ENCODE measurements at regions not wholly inside any gene's neighbourhood (a gene's known extent, or its start where the extent isn't known, plus 50 kb on each side); places are given as distances from the start of the nearest gene placed in this dataset.

GRCh38 chr6:100166956-100167355 lies 172.9 kb upstream of the MCHR2 start:
- H3K4me1 ChIP-seq (ENCODE audit: control insufficient read depth, insufficient read depth, low read length) = peaks cover 6% of the 10 kb centered on the region
- WGBS (ENCODE audit: insufficient coverage, insufficient replicate concordance, low lambda C conversion rate, missing lambda C conversion rate) = 0% methylated on average over 2 of the region's 2 CpGs
- CTCF ChIA-PET = no interaction called here
- FAIRE-seq (no peak), DNase-seq (ENCODE audit: low read depth, low spot score) (no peak), ATAC-seq (no peak)
- POLR2A ChIA-PET = no interaction called here
- no peaks in the 10 kb centered on the region for H4K20me1 ChIP-seq (ENCODE audit: control insufficient read depth, insufficient read depth)
- no peak overlapping the region for H3K4me2 ChIP-seq (ENCODE audit: control insufficient read depth, insufficient read depth)
- intact Hi-C loops (cut with micrococcal nuclease; ENCODE audit: unreplicated experiment) (no loop called here), in situ Hi-C loops (cut with MboI) (no loop called here)
- no peak overlapping the region for H3K9ac ChIP-seq (ENCODE audit: control insufficient read depth, insufficient read depth, low read length)
- no peaks in the 10 kb centered on the region for H3K36me3 ChIP-seq (ENCODE audit: control insufficient read depth in 2 of 2, insufficient read depth in 2 of 2, low read length in 1 of 2)
- RAD21 ChIA-PET (ENCODE audit: unreplicated experiment) = no interaction called here
- no peaks in the 10 kb centered on the region for H3K79me2 ChIP-seq (ENCODE audit: control insufficient read depth, insufficient read depth, low read length)
- no TSS peak for BruUV-seq (replicated peaks)
- H3K4me3 ChIP-seq = no peak overlapping the region
- SMC1A ChIA-PET (ENCODE audit: uncharacterized antibody, unreplicated experiment) = interaction anchor here (0.6 to 2.3 kb wide), 5 partner anchors 8 to 790 kb away, joined by 3 to 8 read pairs (median 3); no protein-coding TSS in a partner anchor
- no peaks in the 10 kb centered on the region; the same call in 2 of the 3 replicates for H3K9me3 ChIP-seq (replicated peaks; ENCODE audit: control insufficient read depth, insufficient read depth, low read length)
- TF ChIP-seq SREBF2 (IDR thresholded peaks at IDR 0.05; ENCODE audit: low read length) (no peak), RUNX3 (IDR thresholded peaks at IDR 0.05; ENCODE audit: low read length) (no peak), IRF5 (IDR thresholded peaks at IDR 0.05; ENCODE audit: borderline replicate concordance) (no peak), EED (IDR thresholded peaks at IDR 0.05; ENCODE audit: low read depth) (no peak)
- H3K27ac ChIP-seq (ENCODE audit: control insufficient read depth, insufficient read depth) = no peak overlapping the region
- H2AFZ ChIP-seq (ENCODE audit: control insufficient read depth, low read depth, low read length) = no peak overlapping the region
- H3K27me3 ChIP-seq (replicated peaks in 1 of 2; ENCODE audit: control insufficient read depth in 2 of 2, insufficient read depth in 2 of 2, low read length in 1 of 2) = peaks cover 0 to 2% of the 10 kb centered on the region in 2 experiments; a peak in 1 of 4 replicates

- BruUV-seq (replicated peaks) = no TSS peak
- intact Hi-C loops (cut with micrococcal nuclease; ENCODE audit: unreplicated experiment) = no loop called here
- ChIA-PET CTCF (no interaction called here), POLR2A (no interaction called here), SMC1A (ENCODE audit: uncharacterized antibody, unreplicated experiment) (interaction anchor here (2.3 kb wide), 1 partner anchor 11 kb away, joined by 8 read pairs; no protein-coding TSS in a partner anchor), RAD21 (ENCODE audit: unreplicated experiment) (no interaction called here)
- no peak overlapping the region for H3K4me2 ChIP-seq (ENCODE audit: control insufficient read depth, insufficient read depth)
- no peak overlapping the region for H3K9ac ChIP-seq (ENCODE audit: control insufficient read depth, insufficient read depth, low read length)
- ATAC-seq (no peak), DNase-seq (ENCODE audit: low read depth, low spot score) (no peak), FAIRE-seq (no peak)
- no peak overlapping the region for H3K27ac ChIP-seq (ENCODE audit: control insufficient read depth, insufficient read depth)
- no peaks in the 10 kb centered on the region for H4K20me1 ChIP-seq (ENCODE audit: control insufficient read depth, insufficient read depth)
- H2AFZ ChIP-seq (ENCODE audit: control insufficient read depth, low read depth, low read length) = no peak overlapping the region
- H3K4me3 ChIP-seq = no peak overlapping the region
- H3K4me1 ChIP-seq (ENCODE audit: control insufficient read depth, insufficient read depth, low read length) = no peaks in the 10 kb centered on the region
- no peaks in the 10 kb centered on the region for H3K79me2 ChIP-seq (ENCODE audit: control insufficient read depth, insufficient read depth, low read length)
- H3K36me3 ChIP-seq (ENCODE audit: control insufficient read depth in 2 of 2, insufficient read depth in 2 of 2, low read length in 1 of 2) = no peaks in the 10 kb centered on the region
- peaks cover 0 to 2% of the 10 kb centered on the region in 2 experiments; a peak in 1 of 4 replicates for H3K27me3 ChIP-seq (replicated peaks in 1 of 2; ENCODE audit: control insufficient read depth in 2 of 2, insufficient read depth in 2 of 2, low read length in 1 of 2)
- in situ Hi-C loops (cut with MboI) = no loop called here
- no peaks in the 10 kb centered on the region; the same call in 2 of the 3 replicates for H3K9me3 ChIP-seq (replicated peaks; ENCODE audit: control insufficient read depth, insufficient read depth, low read length)
- no peak for TF ChIP-seq JUNB (IDR thresholded peaks at IDR 0.05)
- TF ChIP-seq GATAD2B (conservative IDR thresholded peaks at IDR 0.05; ENCODE audit: low read depth) = no peak
- TF ChIP-seq MLLT1 (IDR thresholded peaks at IDR 0.05) = no peak
- no peak for TF ChIP-seq SKIL (IDR thresholded peaks at IDR 0.05; ENCODE audit: low read depth, poor library complexity, severe bottlenecking)
- TF ChIP-seq HDAC2 (IDR thresholded peaks at IDR 0.05) = no peak
- TF ChIP-seq YY1 (IDR thresholded peaks at IDR 0.05; ENCODE audit: low read depth, low read length) = no peak
- TF ChIP-seq FOXM1 (IDR thresholded peaks at IDR 0.05; ENCODE audit: low read depth, low read length) = no peak
- TF ChIP-seq POLR2A (IDR thresholded peaks at IDR 0.05; ENCODE audit: low read depth, low read length) = no peak
- no peak for TF ChIP-seq SP1 (IDR thresholded peaks at IDR 0.05; ENCODE audit: low read depth, low read length)
Observed at GRCh38 chr6:100165442-100165841, 171.4 kb upstream of the MCHR2 start.

Data from GM12878 (cell line).